WTC11 (cell line): ENCODE measurements at regions not wholly inside any gene's neighbourhood (a gene's known extent, or its start where the extent isn't known, plus 50 kb on each side); places are given as distances from the start of the nearest gene placed in this dataset.

Experiments
- AFF4 ChIP-seq: sonication (generic); formaldehyde crosslinking; IDR thresholded peaks from 2 replicates; pipeline ENCODE4 v1.8.1; 2023; ENCODE audit warnings: mild to moderate bottlenecking, missing genetic modification reagents, borderline replicate concordance
- CREB1 ChIP-seq: sonication (generic); formaldehyde crosslinking; IDR thresholded peaks from 2 replicates; pipeline ENCODE4 v1.8.0; 2023; ENCODE audit warnings: mild to moderate bottlenecking, missing genetic modification reagents
- CTCF ChIP-seq: fragments of 200-600 bp; IDR thresholded peaks from 2 replicates; pipeline ENCODE4 v1.8.0; 2022; ENCODE audit warnings: antibody characterized with exemption
- ELF4 ChIP-seq: sonication (generic); formaldehyde crosslinking; IDR thresholded peaks from 2 replicates; pipeline ENCODE4 v1.8.1; 2022; ENCODE audit warnings: low read depth, mild to moderate bottlenecking, moderate library complexity, missing genetic modification reagents
- JUN ChIP-seq: sonication (generic); formaldehyde crosslinking; IDR thresholded peaks from 2 replicates; pipeline ENCODE4 v1.8.0; 2023; ENCODE audit warnings: mild to moderate bottlenecking, missing genetic modification reagents
- NR3C1 ChIP-seq: sonication (generic); formaldehyde crosslinking; conservative IDR thresholded peaks from 2 replicates; pipeline ENCODE4 v1.8.1; 2023; ENCODE audit warnings: low read depth, mild to moderate bottlenecking, missing genetic modification reagents
- PRRX2 ChIP-seq: fragments of 250-450 bp; sonication (Bioruptor Pico); IDR thresholded peaks from 2 replicates; pipeline ENCODE4 v1.8.0; 2021; ENCODE audit warnings: mild to moderate bottlenecking
- SP1 ChIP-seq: sonication (generic); formaldehyde crosslinking; conservative IDR thresholded peaks from 2 replicates; pipeline ENCODE4 v1.8.1; 2022; ENCODE audit warnings: missing genetic modification reagents
- TCF7 ChIP-seq: sonication (generic); formaldehyde crosslinking; IDR thresholded peaks from 2 replicates; pipeline ENCODE4 v1.8.0; 2022; ENCODE audit warnings: mild to moderate bottlenecking, low read depth, missing genetic modification reagents, moderate library complexity
- ZMAT4 ChIP-seq: fragments of 250-450 bp; sonication (Bioruptor Pico); IDR thresholded peaks from 2 replicates; pipeline ENCODE4 v1.9.0; 2021; ENCODE audit warnings: mild to moderate bottlenecking
- ZNF512 ChIP-seq: sonication (generic); formaldehyde crosslinking; IDR thresholded peaks from 2 replicates; pipeline ENCODE4 v1.8.1; 2022; ENCODE audit warnings: missing genetic modification reagents, borderline replicate concordance
- TF ChIP-seq, protein P1 (sequence below): sonication (generic); formaldehyde crosslinking; IDR thresholded peaks from 2 replicates; pipeline ENCODE4 v1.8.0; 2022; ENCODE audit warnings: mild to moderate bottlenecking, missing genetic modification reagents
- TF ChIP-seq, protein P2 (sequence below): sonication (generic); formaldehyde crosslinking; IDR thresholded peaks from 2 replicates; pipeline ENCODE4 v1.8.1; 2022; ENCODE audit warnings: mild to moderate bottlenecking, moderate library complexity, missing genetic modification reagents

GRCh38 chr22:11628651-11629511 is 3899.1 kb upstream of the OR11H1 start:
- no peak for TF ChIP-seq CTCF
- no peak for TF ChIP-seq NR3C1 (CRISPR knock-in tag)
- no peak for TF ChIP-seq CREB1 (CRISPR knock-in tag)
- no peak for TF ChIP-seq SP1 (CRISPR knock-in tag)
- TF ChIP-seq JUN (CRISPR knock-in tag), result no peak
- no peak for TF ChIP-seq ELF4
- no peak for TF ChIP-seq PRRX2 (CRISPR knock-in tag)
- no peak for TF ChIP-seq TCF7 (CRISPR knock-in tag)
- no peak for TF ChIP-seq AFF4
- TF ChIP-seq, protein P1, sequence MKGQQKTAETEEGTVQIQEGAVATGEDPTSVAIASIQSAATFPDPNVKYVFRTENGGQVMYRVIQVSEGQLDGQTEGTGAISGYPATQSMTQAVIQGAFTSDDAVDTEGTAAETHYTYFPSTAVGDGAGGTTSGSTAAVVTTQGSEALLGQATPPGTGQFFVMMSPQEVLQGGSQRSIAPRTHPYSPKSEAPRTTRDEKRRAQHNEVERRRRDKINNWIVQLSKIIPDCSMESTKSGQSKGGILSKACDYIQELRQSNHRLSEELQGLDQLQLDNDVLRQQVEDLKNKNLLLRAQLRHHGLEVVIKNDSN, result no peak
- no peak for TF ChIP-seq ZMAT4 (CRISPR knock-in tag)
- TF ChIP-seq, protein P2, sequence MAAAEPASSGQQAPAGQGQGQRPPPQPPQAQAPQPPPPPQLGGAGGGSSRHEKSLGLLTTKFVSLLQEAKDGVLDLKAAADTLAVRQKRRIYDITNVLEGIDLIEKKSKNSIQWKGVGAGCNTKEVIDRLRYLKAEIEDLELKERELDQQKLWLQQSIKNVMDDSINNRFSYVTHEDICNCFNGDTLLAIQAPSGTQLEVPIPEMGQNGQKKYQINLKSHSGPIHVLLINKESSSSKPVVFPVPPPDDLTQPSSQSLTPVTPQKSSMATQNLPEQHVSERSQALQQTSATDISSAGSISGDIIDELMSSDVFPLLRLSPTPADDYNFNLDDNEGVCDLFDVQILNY (CRISPR knock-in tag), result no peak
- no peak for TF ChIP-seq ZNF512 (CRISPR knock-in tag)
